ENCODE measurements at regions not wholly inside any gene's neighbourhood (a gene's known extent, or its start where the extent isn't known, plus 50 kb on each side); places are given as distances from the start of the nearest gene placed in this dataset.

GRCh38 chr4:165612936-165613335 lies 234.1 kb downstream of the CPE start:
- DNase-seq (ENCODE audit: low read depth), result no peak

DNA sequence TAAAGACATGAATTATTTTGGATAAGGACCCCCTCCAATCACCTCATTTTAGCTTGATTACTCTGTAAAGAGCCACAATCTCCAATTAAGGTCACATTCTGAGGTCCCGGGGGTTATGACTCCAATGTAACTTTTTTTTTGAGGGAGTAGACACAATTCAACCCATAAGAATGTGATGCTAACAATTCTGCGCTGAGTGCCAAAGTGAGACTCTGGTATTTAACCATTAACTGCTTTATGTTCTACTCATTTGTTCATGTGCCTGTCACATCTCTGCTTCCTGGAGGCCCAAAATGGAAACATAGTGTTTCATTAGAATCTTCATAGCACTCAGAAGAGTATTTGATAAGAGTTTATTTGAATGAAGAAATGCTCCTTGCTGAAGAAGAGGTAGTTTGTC lies 234.8 kb downstream of the CPE start:
- DNase-seq (ENCODE audit: low read depth), result no peak

DNA sequence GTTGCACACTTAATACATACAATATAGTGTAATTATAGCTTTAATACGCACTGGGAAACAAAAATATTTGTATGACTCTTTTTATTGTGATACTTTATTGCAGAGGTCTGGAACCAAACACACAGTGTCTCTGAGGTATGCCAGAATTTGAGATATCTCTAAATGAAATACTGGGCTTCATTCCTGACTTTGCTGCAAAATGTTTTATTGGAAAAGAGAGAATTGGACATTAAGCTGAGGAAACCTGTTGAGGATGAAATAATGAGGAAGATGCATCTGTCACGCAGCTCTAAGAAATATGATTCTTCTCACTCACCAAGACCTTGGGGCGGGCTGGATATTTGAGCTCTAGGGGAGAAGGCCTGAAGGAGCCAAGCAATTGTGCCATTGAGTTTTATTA lies 242.1 kb downstream of the CPE start:
- DNase-seq (ENCODE audit: low read depth), result no peak

DNA sequence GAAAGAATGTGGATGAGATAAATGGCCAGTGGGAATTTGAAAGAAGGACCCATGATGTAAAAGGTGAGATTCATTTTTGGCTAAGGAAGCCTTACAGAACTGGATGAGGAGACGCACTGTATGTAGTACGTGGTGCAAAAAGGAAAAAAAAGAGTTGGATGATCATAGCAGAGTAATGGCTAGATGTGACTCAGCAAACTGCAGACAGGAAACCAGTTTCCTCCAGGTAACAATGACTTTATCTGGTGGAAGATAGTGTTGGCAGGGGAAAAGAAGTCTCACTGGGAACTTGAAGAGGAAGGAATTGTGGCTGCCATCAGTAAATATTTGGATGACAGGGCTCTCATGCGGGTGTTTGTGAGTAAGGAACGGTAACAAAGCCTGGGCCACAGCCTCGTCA lies 243.2 kb downstream of the CPE start:
- DNase-seq (ENCODE audit: low read depth), result no peak

- DNase-seq (ENCODE audit: low read depth), result peak; percentile 6
These were observed 246.5 kb downstream of the CPE start for GRCh38 chr4:165625281-165625680.

GRCh38 chr4:165626316-165626715 lies 246.7 kb upstream of the TLL1 start:
- DNase-seq (ENCODE audit: low read depth), result no peak

GRCh38 chr4:165627128-165627527 lies 245.9 kb upstream of the TLL1 start:
- no peak for DNase-seq (ENCODE audit: low read depth)

DNA sequence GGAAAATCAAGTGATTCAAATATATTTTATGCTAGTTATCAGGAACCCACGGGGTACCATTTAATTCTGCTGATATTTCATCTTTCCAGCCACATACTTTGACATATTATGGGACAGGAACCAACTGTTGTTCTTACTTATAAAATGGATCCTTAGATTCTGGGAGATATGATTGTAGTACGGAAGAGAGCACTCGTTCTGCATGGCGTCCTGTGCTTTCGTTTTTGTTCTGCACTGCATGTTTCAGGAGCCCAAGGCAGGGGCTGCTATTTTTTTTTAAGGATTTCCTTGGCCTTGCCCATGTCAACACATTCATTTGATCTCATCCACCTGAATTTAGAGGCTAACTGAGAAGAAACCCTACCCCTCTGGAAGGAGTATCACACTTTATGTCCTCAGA lies 245.5 kb upstream of the TLL1 start:
- no peak for DNase-seq (ENCODE audit: low read depth)

GRCh38 chr4:165628572-165628971 lies 244.5 kb upstream of the TLL1 start:
- DNase-seq (ENCODE audit: low read depth), result no peak

GRCh38 chr4:165630671-165631070 lies 242.4 kb upstream of the TLL1 start:
- no peak for DNase-seq (ENCODE audit: low read depth)

DNA sequence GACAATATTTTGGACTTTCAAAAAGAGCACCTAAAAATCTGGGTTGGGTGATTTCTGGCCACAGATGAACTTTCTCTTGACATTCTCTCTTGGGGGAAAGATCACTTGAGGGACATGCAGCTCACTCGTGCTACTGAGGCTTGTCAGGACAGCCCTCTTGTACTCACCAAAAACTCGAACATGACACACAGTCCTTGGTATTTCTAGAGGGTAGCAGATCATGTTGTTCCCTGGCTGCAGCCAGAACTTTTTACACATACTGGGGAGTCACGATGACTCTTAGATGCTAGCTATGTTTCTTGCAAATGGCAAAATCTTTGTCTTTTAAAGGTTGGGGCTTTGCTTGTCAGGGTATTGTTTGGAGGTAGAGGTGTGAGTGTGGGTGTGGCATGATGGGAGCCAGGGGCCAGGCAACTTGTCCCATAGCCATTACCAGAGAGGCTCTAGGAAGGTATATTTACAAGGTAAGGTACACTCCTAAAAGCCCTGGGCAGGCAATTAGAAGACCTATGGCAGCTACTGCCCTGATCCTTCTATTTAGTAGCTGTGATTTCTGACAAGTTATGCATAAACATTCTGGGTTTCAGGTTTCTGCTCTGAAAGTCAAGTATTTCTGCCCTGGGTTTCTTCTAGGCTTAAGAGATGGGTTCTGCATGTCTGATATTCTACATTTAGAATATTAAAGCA lies 241.7 kb upstream of the TLL1 start:
- no peak for DNase-seq (ENCODE audit: low read depth)

- DNase-seq (ENCODE audit: low read depth), result no peak
These were observed 241.1 kb upstream of the TLL1 start for GRCh38 chr4:165631912-165632311.

DNA sequence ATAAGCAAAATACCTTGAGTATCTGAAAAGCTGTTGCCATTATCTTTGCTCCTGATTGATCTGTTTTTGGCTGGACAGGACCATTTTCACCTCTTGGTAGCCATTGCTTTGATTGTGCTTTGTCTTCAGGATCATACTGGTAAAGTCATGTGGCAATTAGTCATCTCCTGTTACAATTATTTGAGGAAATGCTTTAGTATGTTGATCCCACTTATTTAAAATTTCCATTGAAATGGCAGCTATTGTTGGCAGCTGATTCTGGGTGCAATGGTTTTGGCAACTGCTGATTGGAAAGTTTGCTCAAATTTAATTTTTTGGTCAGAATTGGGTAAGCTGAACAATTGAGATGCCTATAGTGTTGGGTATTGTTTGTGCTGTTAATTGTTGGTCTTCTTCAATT lies 238.3 kb upstream of the TLL1 start:
- no peak for DNase-seq (ENCODE audit: low read depth)

DNA sequence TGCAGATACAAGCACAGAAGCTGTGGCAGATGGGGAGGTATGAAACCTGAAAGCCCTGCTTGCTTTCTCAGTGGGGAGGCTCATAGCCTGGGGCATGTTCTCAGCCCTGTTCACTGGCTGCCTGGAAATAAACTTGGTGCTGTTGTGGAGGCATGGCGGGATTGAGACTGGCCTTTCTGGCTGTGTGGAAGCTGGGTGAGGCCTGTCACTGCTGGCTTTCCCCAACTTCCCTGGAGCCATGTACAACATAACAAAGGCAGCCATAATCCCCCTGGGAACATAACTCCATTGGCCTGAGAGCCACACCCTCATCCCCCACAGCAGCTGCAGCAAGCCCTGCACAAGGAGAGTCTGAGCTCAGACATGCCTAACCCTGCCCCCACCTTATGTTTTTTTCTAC lies 237.7 kb upstream of the TLL1 start:
- no peak for DNase-seq (ENCODE audit: low read depth)

DNA sequence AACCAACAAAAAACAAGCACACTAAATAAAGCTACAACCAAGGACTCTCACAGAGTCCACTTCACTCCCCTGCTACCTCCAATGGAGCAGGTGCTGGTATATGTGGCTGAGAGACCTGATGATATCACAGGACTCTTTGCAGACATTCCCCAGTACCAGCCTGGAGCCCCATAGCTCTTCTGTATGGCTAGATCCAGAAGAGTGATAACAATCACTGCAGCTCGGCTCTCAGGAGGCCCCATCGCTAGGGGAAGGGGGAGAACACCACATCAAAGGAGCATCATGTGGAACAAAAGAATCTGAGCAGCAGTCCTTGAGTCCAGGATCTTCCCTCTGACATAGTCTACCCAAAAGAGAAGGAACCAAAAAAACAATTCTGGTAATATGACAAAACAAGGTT lies 237.1 kb upstream of the TLL1 start:
- no peak for DNase-seq (ENCODE audit: low read depth)

DNA sequence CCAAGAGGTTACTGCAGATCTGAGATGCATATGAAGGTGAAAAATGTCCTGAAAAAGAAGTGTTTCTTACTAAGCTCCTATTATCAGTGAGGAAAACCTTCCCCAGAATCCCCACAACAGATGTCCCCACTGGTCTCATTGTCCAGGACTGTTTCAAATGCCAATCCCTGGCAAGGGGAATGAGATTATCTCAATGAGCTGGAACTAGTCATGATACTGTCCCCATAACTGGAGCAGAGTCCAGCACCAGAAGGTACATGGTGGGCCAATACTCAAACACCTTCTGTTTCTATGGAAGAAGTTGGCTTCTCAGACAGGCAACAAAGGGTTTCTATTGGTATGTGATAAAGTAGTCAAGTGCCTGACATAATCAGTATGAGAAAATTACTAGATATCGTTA lies 221.1 kb upstream of the TLL1 start:
- DNase-seq (ENCODE audit: low read depth), result no peak

- DNase-seq (ENCODE audit: low read depth), result no peak
These were observed 218.5 kb upstream of the TLL1 start for GRCh38 chr4:165654556-165654955.

DNA sequence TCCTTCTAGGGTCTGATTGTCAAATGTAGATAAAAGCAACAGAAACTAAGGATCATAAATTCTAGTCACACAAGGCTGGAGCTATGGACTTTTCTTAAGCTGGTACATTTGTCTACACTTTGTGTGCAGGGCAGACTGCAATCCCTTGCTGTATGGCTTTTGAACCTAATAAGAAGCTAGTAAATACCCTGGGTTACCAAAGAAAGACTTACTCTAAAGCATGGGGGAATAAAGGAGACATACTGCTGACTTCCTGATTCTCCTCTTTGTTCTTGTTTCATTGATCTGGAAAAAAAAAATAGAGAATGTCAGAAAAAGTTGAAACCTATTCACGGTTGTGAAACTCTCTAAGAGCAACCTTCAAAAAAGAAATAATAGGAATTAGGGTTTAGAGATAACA lies 216.6 kb upstream of the TLL1 start:
- DNase-seq (ENCODE audit: low read depth), result no peak

DNA sequence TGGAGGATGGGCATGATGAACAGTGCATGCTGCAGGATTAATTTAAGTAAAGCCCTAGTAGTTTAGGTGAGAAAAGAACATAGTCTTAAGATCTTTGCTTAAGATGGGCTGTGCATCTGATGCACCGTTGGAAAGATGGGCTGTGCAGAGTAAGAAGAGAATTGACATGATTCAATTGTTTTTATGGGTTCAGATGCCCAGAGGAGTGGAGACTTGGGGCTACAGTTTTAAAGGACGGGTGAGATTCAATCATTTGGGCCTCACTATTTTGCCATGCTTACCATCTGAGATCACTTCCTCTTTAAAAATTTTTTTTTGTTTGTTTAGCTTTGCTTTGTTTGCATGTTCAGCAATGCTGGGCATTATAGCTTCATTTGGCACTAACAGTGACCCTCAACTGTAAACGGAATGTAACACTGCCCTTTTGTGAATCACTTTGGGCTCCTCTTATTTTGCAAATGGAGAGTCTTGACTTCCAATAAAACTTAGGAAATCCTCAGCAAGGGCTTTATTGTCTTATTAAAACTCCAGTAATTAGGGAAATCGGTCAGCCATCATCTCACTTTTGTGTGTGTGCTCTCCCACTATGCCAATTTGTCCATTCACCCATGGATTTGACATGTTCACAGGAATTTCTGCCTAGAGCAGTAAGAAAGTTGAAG lies 216.1 kb upstream of the TLL1 start:
- no peak for DNase-seq (ENCODE audit: low read depth)

DNA sequence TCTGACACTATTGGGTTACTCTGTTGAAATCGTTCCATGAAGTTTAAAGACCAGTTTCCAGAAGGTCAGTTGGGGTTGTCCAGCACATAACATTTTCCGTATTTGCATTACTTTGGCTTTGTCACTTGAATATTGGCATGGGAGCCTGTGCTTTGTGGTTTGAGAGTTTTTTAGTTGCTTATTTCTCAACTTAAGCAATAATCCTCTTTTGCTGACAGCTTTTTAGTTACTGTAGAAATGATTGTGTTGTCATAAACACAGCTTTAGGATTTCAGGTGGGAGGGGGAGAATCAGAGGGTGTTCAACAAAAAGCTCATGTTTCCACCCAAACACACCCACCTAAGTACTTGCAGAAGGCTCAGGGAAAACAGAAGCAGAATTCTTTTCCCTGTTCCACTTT lies 210.7 kb upstream of the TLL1 start:
- no peak for DNase-seq (ENCODE audit: low read depth)

DNA sequence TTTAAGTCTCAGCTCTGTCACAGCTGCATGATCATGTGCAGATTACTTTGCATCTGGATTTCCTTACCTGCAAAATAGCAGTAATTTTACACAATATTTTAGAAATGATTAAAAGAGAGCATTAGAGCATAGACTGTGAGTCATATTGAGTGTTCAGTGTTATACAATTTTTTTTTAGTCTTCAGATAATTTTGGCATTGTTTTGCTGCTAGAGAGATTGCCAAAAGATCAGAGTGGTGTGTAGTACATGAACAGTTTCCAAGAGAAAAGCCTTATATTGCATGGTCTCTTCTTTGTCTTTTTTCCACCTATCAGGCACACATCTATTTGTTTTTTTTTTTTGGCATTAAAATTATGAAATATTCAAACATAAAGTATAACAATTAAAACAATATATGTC lies 209.6 kb upstream of the TLL1 start:
- no peak for DNase-seq (ENCODE audit: low read depth)

- no peak for DNase-seq (ENCODE audit: low read depth)
These were observed 206.2 kb upstream of the TLL1 start for GRCh38 chr4:165666836-165667235.

- no peak for DNase-seq (ENCODE audit: low read depth)
These were observed 205.1 kb upstream of the TLL1 start for GRCh38 chr4:165667969-165668368.

GRCh38 chr4:165668694-165669093 lies 204.3 kb upstream of the TLL1 start:
- no peak for DNase-seq (ENCODE audit: low read depth)
